Epithelial cell of proximal tubule (primary cell): ENCODE measurements at regions not wholly inside any gene's neighbourhood (a gene's known extent, or its start where the extent isn't known, plus 50 kb on each side); places are given as distances from the start of the nearest gene placed in this dataset.

Experiments used
- DNase-seq: peaks from one replicate; pipeline ENCODE4 v3.0.0-alpha.2; 2011; ENCODE audit warnings: low read depth
- H3K4me3 ChIP-seq: 2 replicates; pipeline ENCODE4 v1.5.1; 2011; ENCODE audit warnings: low read depth, mild to moderate bottlenecking, low read length
- TF ChIP-seq, protein P1 (sequence below): conservative IDR thresholded peaks from 2 replicates; pipeline ENCODE4 v1.5.1; 2012; ENCODE audit warnings: low read depth, mild to moderate bottlenecking, low read length

GRCh38 chr2:136209561-136210454 lies 91.9 kb upstream of the CXCR4 start:
- TF ChIP-seq, protein P1, sequence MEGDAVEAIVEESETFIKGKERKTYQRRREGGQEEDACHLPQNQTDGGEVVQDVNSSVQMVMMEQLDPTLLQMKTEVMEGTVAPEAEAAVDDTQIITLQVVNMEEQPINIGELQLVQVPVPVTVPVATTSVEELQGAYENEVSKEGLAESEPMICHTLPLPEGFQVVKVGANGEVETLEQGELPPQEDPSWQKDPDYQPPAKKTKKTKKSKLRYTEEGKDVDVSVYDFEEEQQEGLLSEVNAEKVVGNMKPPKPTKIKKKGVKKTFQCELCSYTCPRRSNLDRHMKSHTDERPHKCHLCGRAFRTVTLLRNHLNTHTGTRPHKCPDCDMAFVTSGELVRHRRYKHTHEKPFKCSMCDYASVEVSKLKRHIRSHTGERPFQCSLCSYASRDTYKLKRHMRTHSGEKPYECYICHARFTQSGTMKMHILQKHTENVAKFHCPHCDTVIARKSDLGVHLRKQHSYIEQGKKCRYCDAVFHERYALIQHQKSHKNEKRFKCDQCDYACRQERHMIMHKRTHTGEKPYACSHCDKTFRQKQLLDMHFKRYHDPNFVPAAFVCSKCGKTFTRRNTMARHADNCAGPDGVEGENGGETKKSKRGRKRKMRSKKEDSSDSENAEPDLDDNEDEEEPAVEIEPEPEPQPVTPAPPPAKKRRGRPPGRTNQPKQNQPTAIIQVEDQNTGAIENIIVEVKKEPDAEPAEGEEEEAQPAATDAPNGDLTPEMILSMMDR, result no peak
- no peak for DNase-seq

DNA sequence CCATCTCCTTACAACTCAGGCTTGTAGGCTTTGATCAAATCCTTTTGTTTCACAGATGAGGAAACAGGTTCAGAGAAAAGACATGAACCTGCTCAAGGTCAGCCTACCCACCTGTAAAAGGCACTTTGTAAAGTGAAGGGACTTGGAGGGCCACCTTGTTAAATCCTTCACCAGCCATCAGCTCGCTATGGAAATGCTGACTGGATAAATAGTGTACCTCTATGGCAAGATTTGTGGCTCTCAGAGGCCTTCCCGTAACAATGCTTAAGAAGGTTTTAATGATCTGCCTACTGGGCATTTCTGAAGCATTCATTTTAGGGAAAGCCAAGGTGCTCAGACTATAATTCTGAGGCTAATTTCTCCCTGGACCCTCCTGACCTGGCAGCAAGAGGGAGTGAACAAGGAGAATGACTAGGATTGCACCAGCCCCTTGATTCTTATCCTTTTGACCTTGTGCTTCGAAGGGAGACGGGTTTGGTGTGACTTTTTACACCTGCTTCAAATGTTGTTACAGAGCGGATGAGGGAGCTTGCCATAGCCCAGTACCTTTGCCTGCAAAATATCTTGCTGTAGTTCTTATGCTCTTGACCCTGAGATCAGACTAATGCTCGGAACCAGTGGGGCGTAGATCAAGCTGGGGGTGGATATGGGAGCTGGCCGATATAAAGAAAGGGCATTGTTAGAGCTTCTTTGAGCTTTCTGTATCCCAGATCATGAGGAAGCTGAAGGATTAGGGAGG lies 90.9 kb upstream of the CXCR4 start:
- no peak for DNase-seq
- TF ChIP-seq, protein P1, result no peak
- no peak overlapping the region for H3K4me3 ChIP-seq

More at GRCh38 chr2:136209561-136210454, 91.9 kb upstream of the CXCR4 start:
- H3K4me3 ChIP-seq, result no peak overlapping the region

DNA sequence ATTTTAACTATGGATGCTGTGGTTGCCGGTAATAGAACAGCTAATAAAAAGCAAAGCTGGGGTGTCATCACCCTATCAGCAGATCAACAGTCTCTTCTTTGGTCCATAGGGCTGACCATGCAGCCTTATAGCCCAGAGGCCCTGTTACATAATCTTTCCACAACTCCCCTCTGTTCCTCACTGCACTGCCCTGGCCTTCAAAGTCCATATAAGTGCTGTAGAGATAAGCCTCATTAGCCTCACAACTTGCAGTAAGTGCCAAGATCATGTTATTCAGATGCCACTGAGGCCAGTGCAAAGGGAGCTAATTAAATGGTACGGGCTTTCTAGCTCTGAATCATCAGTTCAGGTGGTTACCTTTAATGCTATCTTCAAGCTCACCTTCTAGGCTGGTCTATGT lies 89.7 kb upstream of the CXCR4 start:
- TF ChIP-seq, protein P1, result no peak
- no peak overlapping the region for H3K4me3 ChIP-seq
- DNase-seq, result no peak

- DNase-seq, result no peak
- TF ChIP-seq, protein P1, result no peak
- no peak overlapping the region for H3K4me3 ChIP-seq
Observed at GRCh38 chr2:136207030-136207623, 89.2 kb upstream of the CXCR4 start.

DNA sequence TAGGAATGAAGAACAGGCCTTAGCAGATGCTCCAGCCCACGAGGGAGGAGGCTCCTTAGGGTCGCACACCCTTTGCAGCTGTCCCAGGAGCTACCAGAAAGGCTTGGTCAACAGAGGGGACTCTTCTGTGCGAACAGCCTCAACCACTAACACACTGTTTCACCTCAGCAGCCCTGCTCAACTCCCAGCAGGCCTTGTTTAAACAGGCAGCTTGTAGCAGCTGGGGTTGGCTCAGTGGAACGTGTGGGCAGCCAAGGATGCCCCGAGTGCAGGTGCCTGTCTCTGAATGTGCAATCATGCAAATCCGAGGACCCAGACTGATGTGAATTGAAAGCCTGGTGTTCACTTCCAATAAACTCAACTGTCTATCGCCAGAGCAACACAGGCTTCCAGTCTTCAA lies 88.7 kb upstream of the CXCR4 start:
- DNase-seq, result no peak
- H3K4me3 ChIP-seq, result no peak overlapping the region
- TF ChIP-seq, protein P1, result no peak

DNA sequence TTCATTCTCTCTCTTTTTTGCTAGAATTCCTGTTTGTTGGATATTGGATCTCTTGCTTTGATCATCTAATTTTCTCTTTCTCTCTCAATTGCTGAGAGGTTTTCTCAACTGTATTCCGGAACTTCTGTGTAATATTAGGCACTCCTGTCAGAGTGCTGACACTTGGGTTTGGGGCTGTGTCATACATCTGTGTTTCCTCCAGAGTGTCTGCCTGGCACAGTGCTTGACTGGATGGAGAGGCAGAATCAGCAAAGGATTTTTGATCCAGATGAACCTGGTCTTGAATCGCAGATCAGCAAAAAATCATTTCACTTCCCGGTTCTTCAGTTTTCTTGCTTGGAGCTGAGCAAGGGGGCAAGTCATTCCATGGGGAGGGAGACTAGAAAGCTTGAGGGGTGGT lies 87.7 kb upstream of the CXCR4 start:
- TF ChIP-seq, protein P1, result no peak
- no peak for DNase-seq

More for the DNA sequence above, 87.7 kb upstream of the CXCR4 start:
- H3K4me3 ChIP-seq, result no peak overlapping the region
